ENCODE measurements at regions not wholly inside any gene's neighbourhood (a gene's known extent, or its start where the extent isn't known, plus 50 kb on each side); places are given as distances from the start of the nearest gene placed in this dataset.
"Not testable (repeated sequence)": the region's sequence is repeated elsewhere in the genome, so short reads cannot be mapped to it uniquely, and the experiment has no call there.

GRCh38 chr13:90591260-90591926, 756.1 kb upstream of the MIR17HG start:
- DNase-seq (ENCODE audit: low spot score in 2 of 2) (no peak), ATAC-seq (no peak)
- H3K9me3 Mint-ChIP-seq = peaks cover 9 to 11% of the 10 kb centered on the region in 2 donors
- H3K36me3 Mint-ChIP-seq = peaks cover 0 to 5% of the 10 kb centered on the region in 2 donors
- H3K27ac Mint-ChIP-seq = no peak overlapping the region

DNA sequence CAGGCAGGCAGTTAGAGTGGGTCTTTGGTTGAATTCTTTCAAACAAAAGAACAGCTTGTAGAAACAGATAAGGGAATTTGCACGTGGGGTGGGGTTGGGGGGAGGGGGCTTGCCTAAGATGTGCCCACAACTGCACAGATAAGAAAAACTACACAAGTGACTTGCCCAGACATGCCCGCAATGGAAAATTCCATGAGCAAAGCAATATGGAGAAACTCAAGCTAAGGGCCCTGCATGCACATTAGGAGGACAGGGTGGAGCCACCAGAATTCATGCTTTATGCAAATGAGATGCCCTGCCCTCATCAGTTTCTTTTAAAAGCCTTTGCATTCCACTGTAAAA, 755.6 kb upstream of the MIR17HG start:
- DNase-seq (ENCODE audit: low spot score in 2 of 2) (no peak), ATAC-seq (no peak)
- Mint-ChIP-seq H3K9me3 (peaks cover 9 to 11% of the 10 kb centered on the region in 2 donors), H3K36me3 (peaks cover 0 to 5% of the 10 kb centered on the region in 2 donors), H3K27ac (no peak overlapping the region)

- no peak overlapping the region for H3K27ac Mint-ChIP-seq
- DNase-seq (ENCODE audit: low spot score in 2 of 2) (no peak), ATAC-seq (no peak)
- peaks cover 4 to 5% of the 10 kb centered on the region in 2 donors for H3K9me3 Mint-ChIP-seq
- peaks cover 0 to under 1% of the 10 kb centered on the region in 2 donors for H3K36me3 Mint-ChIP-seq
Observed at GRCh38 chr13:90592943-90593342, 754.5 kb upstream of the MIR17HG start.

DNA sequence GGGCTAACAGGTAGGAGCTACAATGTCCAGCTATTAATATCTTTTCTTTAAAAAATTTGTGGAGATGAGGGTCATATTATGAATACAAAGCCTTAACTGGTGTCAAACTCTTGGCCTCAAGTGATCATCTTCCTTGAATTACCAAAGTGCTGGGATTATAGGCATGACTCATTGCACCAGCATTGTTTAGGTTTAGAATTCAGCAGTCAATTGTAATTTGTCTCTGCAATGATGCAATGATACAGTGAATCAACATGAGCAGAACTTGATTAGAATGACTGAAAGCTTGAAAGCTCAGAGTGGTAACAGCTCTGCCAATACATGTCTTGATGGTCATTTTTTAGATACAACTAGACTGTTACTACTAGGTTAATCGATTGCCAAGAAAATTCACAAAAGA, 752.8 kb upstream of the MIR17HG start:
- ATAC-seq (no peak), DNase-seq (ENCODE audit: low spot score in 2 of 2) (no peak)
- H3K27ac Mint-ChIP-seq = no peak overlapping the region
- peaks cover 4% of the 10 kb centered on the region in 2 donors for H3K9me3 Mint-ChIP-seq
- H3K36me3 Mint-ChIP-seq = no peaks in the 10 kb centered on the region

- ATAC-seq = no peak
- Mint-ChIP-seq H3K36me3 (no peaks in the 10 kb centered on the region), H3K27ac (no peak overlapping the region), H3K9me3 (peaks cover 3 to 10% of the 10 kb centered on the region in 2 donors)
- no peak for DNase-seq (ENCODE audit: low spot score in 2 of 2)
Observed at GRCh38 chr13:90605664-90606063, 741.8 kb upstream of the MIR17HG start.

DNA sequence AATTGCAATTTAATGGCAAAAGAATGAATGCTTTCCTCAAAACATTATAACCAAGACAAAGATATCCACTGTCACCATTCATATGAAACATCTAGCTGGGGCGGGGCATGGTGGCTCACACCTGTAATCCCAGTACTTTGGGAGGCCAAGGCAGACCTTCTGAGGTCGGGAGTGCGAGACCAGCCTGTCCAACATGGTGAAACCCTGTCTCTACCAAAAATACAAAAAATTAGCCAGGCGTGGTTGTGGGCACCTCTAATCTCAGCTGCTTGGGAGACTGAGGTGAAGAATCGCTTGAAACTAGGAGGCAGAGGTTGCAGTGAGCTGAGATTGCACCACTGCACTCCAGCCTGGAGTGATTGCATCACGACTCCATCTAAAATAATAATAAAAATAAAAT, 740.6 kb upstream of the MIR17HG start:
- not testable (repeated sequence) for ATAC-seq; H3K9me3 Mint-ChIP-seq; H3K27ac Mint-ChIP-seq; DNase-seq (ENCODE audit: low spot score in 2 of 2); H3K36me3 Mint-ChIP-seq

- Mint-ChIP-seq H3K9me3 (peaks cover 16 to 22% of the 10 kb centered on the region in 2 donors), H3K27ac (no peak overlapping the region), H3K36me3 (peaks cover 0 to 8% of the 10 kb centered on the region in 2 donors)
- ATAC-seq (no peak), DNase-seq (ENCODE audit: low spot score in 2 of 2) (no peak)
Observed at GRCh38 chr13:90612391-90612790, 735.1 kb upstream of the MIR17HG start.

GRCh38 chr13:90613076-90613795, 734.3 kb upstream of the MIR17HG start:
- H3K36me3 Mint-ChIP-seq = peaks cover 0 to 8% of the 10 kb centered on the region in 2 donors
- no peak for DNase-seq (ENCODE audit: low spot score in 2 of 2)
- no peak for ATAC-seq
- H3K9me3 Mint-ChIP-seq = peaks cover 18 to 27% of the 10 kb centered on the region in 2 donors
- no peak overlapping the region for H3K27ac Mint-ChIP-seq

- Mint-ChIP-seq H3K27ac (no peak overlapping the region), H3K36me3 (peaks cover 0 to 8% of the 10 kb centered on the region in 2 donors), H3K9me3 (peaks cover 22 to 27% of the 10 kb centered on the region in 2 donors)
- ATAC-seq (no peak), DNase-seq (ENCODE audit: low spot score in 2 of 2) (no peak)
Observed at GRCh38 chr13:90615236-90615635, 732.3 kb upstream of the MIR17HG start.

- H3K9me3 Mint-ChIP-seq = peaks cover 22 to 27% of the 10 kb centered on the region in 2 donors
- ATAC-seq = no peak
- H3K36me3 Mint-ChIP-seq = peaks cover 0 to 8% of the 10 kb centered on the region in 2 donors
- DNase-seq (ENCODE audit: low spot score in 2 of 2) = no peak
- H3K27ac Mint-ChIP-seq = no peak overlapping the region
Observed at GRCh38 chr13:90615767-90616166, 731.7 kb upstream of the MIR17HG start.

DNA sequence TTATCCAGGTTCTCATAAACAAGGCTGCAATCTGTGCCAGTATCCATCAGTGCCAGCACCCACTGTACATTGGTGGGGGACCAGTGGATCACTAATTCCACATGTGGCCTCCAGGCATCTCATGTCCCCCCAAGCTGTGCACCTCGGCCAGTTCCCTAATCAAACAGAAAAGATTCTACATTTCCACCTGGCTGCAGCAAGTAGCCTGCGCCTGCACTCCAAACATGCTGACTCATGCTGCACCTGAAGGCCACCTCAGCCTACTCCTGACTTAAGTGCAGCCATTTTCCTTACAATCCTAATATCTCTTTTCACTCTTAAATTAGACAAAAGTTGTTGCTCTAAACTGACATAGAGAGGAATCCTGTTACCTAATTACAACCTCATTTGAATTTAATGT, 729.4 kb upstream of the MIR17HG start:
- H3K27ac Mint-ChIP-seq = no peak overlapping the region
- DNase-seq (ENCODE audit: low spot score in 2 of 2) (no peak), ATAC-seq (no peak)
- peaks cover 16 to 23% of the 10 kb centered on the region in 2 donors for H3K9me3 Mint-ChIP-seq
- H3K36me3 Mint-ChIP-seq = peaks cover 0 to 8% of the 10 kb centered on the region in 2 donors

GRCh38 chr13:90622541-90622940, 724.9 kb upstream of the MIR17HG start:
- no peak for ATAC-seq
- Mint-ChIP-seq H3K36me3 (no peaks in the 10 kb centered on the region), H3K27ac (no peak overlapping the region), H3K9me3 (peaks cover 5 to 6% of the 10 kb centered on the region in 2 donors)
- DNase-seq (ENCODE audit: low spot score in 2 of 2) = no peak

GRCh38 chr13:90623318-90624011, 724.0 kb upstream of the MIR17HG start:
- DNase-seq (ENCODE audit: low spot score in 2 of 2) = no peak

DNA sequence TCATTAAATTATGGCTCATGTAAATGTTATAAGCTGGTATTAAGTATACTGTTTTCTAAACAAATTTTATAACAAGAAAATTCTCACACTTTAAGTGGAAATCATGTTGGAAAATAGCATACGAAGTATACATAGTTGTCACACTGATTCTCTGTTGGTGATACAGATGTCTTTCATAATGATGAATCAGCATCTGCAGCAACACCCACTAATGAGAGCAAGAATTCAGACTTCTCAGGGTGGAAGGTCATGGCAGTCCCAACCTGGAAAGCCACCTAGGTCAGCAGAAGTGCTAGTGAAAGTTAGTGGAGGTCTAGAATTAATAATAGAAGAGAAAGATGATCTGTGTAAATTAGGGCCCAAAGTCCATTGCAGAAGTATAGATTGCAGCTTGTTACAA, 719.7 kb upstream of the MIR17HG start:
- DNase-seq (ENCODE audit: low spot score in 2 of 2) (no peak), ATAC-seq (no peak)
- no peak overlapping the region for H3K27ac Mint-ChIP-seq
- H3K36me3 Mint-ChIP-seq = no peaks in the 10 kb centered on the region
- peaks cover 0 to 7% of the 10 kb centered on the region in 2 donors for H3K9me3 Mint-ChIP-seq

More at GRCh38 chr13:90623318-90624011, 724.0 kb upstream of the MIR17HG start:
- ATAC-seq = no peak
- H3K36me3 Mint-ChIP-seq = no peaks in the 10 kb centered on the region
- peaks cover 0 to 2% of the 10 kb centered on the region in 2 donors for H3K9me3 Mint-ChIP-seq
- no peak overlapping the region for H3K27ac Mint-ChIP-seq

- Mint-ChIP-seq H3K36me3 (no peaks in the 10 kb centered on the region), H3K9me3 (peaks cover 0 to 7% of the 10 kb centered on the region in 2 donors), H3K27ac (no peak overlapping the region)
- DNase-seq (ENCODE audit: low spot score in 2 of 2) = no peak
- no peak for ATAC-seq
Observed at GRCh38 chr13:90628471-90628870, 719.0 kb upstream of the MIR17HG start.

GRCh38 chr13:90630716-90631115, 716.8 kb upstream of the MIR17HG start:
- Mint-ChIP-seq H3K36me3 (no peaks in the 10 kb centered on the region), H3K27ac (no peak overlapping the region), H3K9me3 (peaks cover 0 to 7% of the 10 kb centered on the region in 2 donors)
- DNase-seq (ENCODE audit: low spot score in 2 of 2) (no peak), ATAC-seq (no peak)

- no peak overlapping the region for H3K27ac Mint-ChIP-seq
- no peak for ATAC-seq
- peaks cover 0 to 7% of the 10 kb centered on the region in 2 donors for H3K9me3 Mint-ChIP-seq
- no peaks in the 10 kb centered on the region for H3K36me3 Mint-ChIP-seq
- DNase-seq (ENCODE audit: low spot score in 2 of 2) = no peak
Observed at GRCh38 chr13:90632184-90632583, 715.3 kb upstream of the MIR17HG start.
